GM11168 (cell line): ENCODE measurements at regions not wholly inside any gene's neighbourhood (a gene's known extent, or its start where the extent isn't known, plus 50 kb on each side); places are given as distances from the start of the nearest gene placed in this dataset.
"Not testable (repeated sequence)": the region's sequence is repeated elsewhere in the genome, so short reads cannot be mapped to it uniquely, and the experiment has no call there.

Experiments used
- in situ Hi-C: fragments of 300-500 bp; cut with MboI; formaldehyde crosslinking; loops from one replicate; pipeline ENCODE4 v1.12.0; 2022; ENCODE audit warnings: low sequenced_read_pairs; ENCODE audit not compliant: unreplicated experiment

GRCh38 chr3:103791786-103792515 is 1357.1 kb downstream of the ZPLD1 start:
- in situ Hi-C loops: no loop called here

GRCh38 chr3:103794656-103795055 is 1359.8 kb downstream of the ZPLD1 start:
- in situ Hi-C loops: no loop called here

DNA sequence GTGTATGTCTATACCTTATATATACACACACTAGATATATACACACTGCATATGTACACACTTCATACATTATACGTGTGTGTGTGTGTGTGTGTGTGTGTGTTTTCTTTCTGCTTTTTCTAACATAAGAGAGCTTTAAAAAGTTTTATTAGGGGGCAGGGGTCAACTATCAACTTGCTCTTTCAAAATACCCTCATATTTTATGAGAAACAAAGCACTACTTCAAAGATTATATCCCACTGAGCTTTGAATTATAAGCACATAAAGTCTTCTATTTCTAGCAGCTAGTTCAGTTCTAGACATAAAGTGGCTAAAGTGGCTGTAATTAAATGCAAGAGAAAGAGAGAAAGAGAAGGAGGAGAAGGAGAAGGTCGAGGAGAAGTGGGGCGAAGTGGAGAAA is 1361.3 kb downstream of the ZPLD1 start:
- in situ Hi-C loops: no loop called here

DNA sequence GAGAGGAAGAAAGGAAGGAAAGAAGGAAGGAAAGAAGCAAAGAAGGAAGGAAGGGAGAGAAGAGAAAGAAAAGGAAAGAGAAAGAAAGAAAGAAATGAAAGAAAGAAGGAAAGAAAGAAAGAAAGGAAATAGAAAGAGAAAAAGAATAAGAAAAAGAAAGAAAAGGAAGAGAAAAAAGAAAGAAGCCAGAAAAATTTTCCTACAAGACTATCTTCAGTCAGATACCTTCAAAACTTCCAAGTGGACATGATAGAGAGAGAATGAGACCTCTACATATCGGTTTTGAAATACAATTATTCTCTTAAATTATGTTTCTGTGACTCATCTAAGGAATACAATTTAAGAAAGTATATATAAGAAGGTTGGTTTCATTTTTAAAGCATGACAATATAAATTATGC is 1369.0 kb downstream of the ZPLD1 start:
- in situ Hi-C loops: no loop called here

GRCh38 chr3:103810167-103810566 is 1375.4 kb downstream of the ZPLD1 start:
- in situ Hi-C loops: no loop called here

- in situ Hi-C loops: no loop called here
These were observed 1379.1 kb downstream of the ZPLD1 start for GRCh38 chr3:103813955-103814354.

DNA sequence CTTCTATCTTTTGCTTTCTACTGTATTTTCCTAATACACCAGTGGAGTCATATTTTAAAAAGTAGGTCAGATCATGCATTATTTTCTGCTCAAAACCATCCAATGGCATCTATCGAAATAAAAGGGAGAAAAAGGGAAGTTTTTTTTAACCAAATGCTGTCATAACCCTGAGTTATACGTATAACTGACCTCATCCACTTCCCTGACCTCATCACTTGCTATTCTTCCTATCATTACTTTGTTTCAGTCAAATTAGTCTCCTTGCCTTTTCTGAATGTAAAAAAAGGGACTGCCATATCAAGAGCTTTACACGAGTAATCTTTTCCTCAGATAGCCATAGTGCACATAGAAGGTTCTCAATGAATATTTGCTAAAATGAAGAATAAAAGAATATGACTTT is 1383.6 kb downstream of the ZPLD1 start:
- in situ Hi-C loops: no loop called here

DNA sequence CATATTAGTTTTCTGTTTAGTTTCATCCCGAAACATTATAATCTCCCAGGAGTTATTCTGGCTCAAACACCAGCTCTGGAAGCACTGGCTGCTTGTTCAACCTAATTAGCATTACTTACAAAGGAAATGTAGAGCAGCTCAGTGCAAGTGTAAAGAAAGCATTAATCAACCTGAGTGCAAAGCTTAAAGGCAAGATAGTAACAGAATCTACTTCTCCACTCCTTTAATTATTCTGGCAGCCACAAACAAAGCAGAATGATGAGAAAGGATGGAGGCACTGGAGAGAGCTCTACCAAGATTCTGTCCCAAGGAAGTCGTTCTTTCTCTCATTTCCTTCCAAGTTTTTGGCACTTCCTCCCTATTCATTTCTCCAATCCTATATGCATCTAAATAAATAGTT is 1384.0 kb downstream of the ZPLD1 start:
- in situ Hi-C loops: no loop called here

DNA sequence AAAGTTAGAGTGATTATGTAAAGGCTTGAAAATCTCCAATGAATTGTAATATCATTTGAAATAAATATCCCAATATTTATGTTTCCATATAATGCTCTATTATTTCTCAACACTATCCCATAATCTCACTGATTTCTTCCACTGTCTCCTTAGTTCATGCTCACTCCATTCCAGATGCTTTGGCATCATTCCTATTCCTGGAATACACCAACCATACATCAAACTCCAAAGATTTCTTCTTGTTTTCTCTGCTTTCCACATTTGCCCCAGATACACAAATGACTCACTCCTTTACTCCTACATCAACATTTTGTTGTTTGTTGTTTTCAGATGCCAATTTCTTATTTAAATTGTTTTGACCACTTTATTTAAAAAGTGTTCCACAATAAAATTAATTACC is 1390.8 kb downstream of the ZPLD1 start:
- in situ Hi-C loops: no loop called here

GRCh38 chr3:103829723-103830326 is 1395.0 kb downstream of the ZPLD1 start:
- in situ Hi-C loops: no loop called here

- in situ Hi-C loops: no loop called here
These were observed 1412.6 kb downstream of the ZPLD1 start for GRCh38 chr3:103847081-103848062.

- in situ Hi-C loops: no loop called here
These were observed 1417.0 kb downstream of the ZPLD1 start for GRCh38 chr3:103851793-103852192.

DNA sequence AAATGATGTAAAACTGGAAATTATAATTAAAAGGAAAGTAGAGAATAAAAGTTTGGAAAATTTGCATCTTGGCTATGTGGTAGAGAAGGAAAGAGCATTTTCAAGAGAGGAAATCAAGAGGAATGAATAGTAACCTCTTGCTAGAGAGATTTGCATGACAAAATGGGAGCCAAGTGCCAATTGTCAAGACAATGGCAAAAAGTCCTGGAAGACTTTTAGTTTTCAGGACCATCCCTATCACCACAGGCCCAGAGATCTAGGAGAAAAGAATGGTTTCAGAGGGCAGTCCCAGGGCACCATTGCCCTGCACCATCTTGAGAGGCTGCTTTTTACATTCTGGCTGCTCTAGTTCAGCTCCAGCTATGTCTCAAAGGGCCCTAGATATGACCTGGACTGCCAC is 1427.6 kb downstream of the ZPLD1 start:
- in situ Hi-C loops: no loop called here

GRCh38 chr3:103863381-103863780 is 1428.6 kb downstream of the ZPLD1 start:
- in situ Hi-C loops: no loop called here

GRCh38 chr3:103866113-103866512 is 1431.3 kb downstream of the ZPLD1 start:
- in situ Hi-C loops: no loop called here

DNA sequence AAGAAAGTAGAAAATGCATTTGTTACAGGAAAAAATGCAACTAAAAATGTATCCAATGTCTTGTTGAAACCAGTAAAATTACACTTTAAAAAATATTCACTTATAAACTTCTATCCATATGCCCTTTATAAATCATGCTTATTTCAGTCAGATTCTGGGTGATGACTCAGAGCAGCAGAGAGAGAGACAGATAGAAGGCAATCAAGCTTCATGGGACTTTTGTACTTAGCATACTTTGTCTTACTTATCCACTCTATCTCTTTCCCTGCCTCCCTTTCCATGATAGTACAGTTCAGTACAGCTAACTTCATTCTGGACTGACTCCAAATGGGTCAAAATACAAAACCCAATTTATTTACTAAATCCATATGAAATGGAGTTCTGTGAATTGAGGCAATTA is 1438.2 kb downstream of the ZPLD1 start:
- in situ Hi-C loops: no loop called here

GRCh38 chr3:103873897-103874545 is 1439.2 kb downstream of the ZPLD1 start:
- in situ Hi-C loops: no loop called here

- in situ Hi-C loops: not testable (repeated sequence)
These were observed 1447.0 kb downstream of the ZPLD1 start for GRCh38 chr3:103881809-103882208.

GRCh38 chr3:103889675-103890074 is 1454.9 kb downstream of the ZPLD1 start:
- in situ Hi-C loops: no loop called here

GRCh38 chr3:103894162-103894822 is 1459.5 kb downstream of the ZPLD1 start:
- in situ Hi-C loops: no loop called here
